SK-N-SH treated with all-trans-retinoic acid at 6 μM for 48 hours (cell line): ENCODE measurements at regions not wholly inside any gene's neighbourhood (a gene's known extent, or its start where the extent isn't known, plus 50 kb on each side); places are given as distances from the start of the nearest gene placed in this dataset.
A peak's percentile ranks its signal among the peaks of the same experiment; 100 is the strongest.

ENCODE experiments used
- ATAC-seq: fragments of 200-7000 bp; cut with Tn5 transposase; 3 replicates; pipeline ENCODE4 v1.9.1; 2020; ENCODE audit warnings: mild to moderate bottlenecking, moderate library complexity
- ARNTL ChIP-seq: fragments of 450-650 bp; formaldehyde crosslinking; IDR thresholded peaks from 2 replicates; pipeline ENCODE4 v1.5.0; 2020; ENCODE audit warnings: low read depth, mild to moderate bottlenecking, moderate library complexity, borderline replicate concordance
- BACH2 ChIP-seq: fragments of 250-450 bp; sonication (Bioruptor Pico); IDR thresholded peaks from 2 replicates; pipeline ENCODE4 v1.9.0; 2021; ENCODE audit warnings: mild to moderate bottlenecking, borderline replicate concordance
- CSDC2 ChIP-seq: fragments of 250-450 bp; sonication (Bioruptor Pico); IDR thresholded peaks from 2 replicates; pipeline ENCODE4 v1.5.0; 2020; ENCODE audit warnings: mild to moderate bottlenecking, moderate library complexity
- ESRRG ChIP-seq: fragments of 250-450 bp; sonication (Bioruptor Pico); IDR thresholded peaks from 2 replicates; pipeline ENCODE4 v1.6.1; 2021; ENCODE audit warnings: mild to moderate bottlenecking
- GLIS3 ChIP-seq: fragments of 250-450 bp; sonication (Bioruptor Pico); IDR thresholded peaks from 2 replicates; pipeline ENCODE4 v1.5.0; 2020; ENCODE audit warnings: mild to moderate bottlenecking, moderate library complexity
- ISL1 ChIP-seq: fragments of 250-450 bp; sonication (Bioruptor Pico); IDR thresholded peaks from 2 replicates; pipeline ENCODE4 v2.1.2; 2022; ENCODE audit warnings: mild to moderate bottlenecking, moderate library complexity
- OSR1 ChIP-seq: fragments of 250-450 bp; sonication (Bioruptor Pico); IDR thresholded peaks from 2 replicates; pipeline ENCODE4 v1.8.0; 2022; ENCODE audit warnings: moderate library complexity, mild to moderate bottlenecking, inconsistent platforms
- PPARA ChIP-seq: fragments of 250-450 bp; sonication (Bioruptor Pico); IDR thresholded peaks from 2 replicates; pipeline ENCODE4 v1.5.0; 2020; ENCODE audit warnings: mild to moderate bottlenecking, borderline replicate concordance
- RARB ChIP-seq: fragments of 250-450 bp; sonication (Bioruptor Pico); IDR thresholded peaks from 2 replicates; pipeline ENCODE4 v1.8.0; 2021; ENCODE audit warnings: mild to moderate bottlenecking, moderate library complexity
- SNAI2 ChIP-seq: fragments of 250-450 bp; sonication (Bioruptor Pico); IDR thresholded peaks from 2 replicates; pipeline ENCODE4 v1.5.0; 2020; ENCODE audit warnings: mild to moderate bottlenecking, moderate library complexity
- TCF4 ChIP-seq: fragments of 250-450 bp; sonication (Bioruptor Pico); IDR thresholded peaks from 2 replicates; pipeline ENCODE4 v1.8.0; 2021; ENCODE audit warnings: mild to moderate bottlenecking, moderate library complexity, borderline replicate concordance
- TOX ChIP-seq: fragments of 250-450 bp; sonication (Bioruptor Pico); IDR thresholded peaks from 2 replicates; pipeline ENCODE4 v1.8.0; 2021; ENCODE audit warnings: mild to moderate bottlenecking, moderate library complexity, borderline replicate concordance
- ZC3H10 ChIP-seq: fragments of 250-450 bp; sonication (Bioruptor Pico); IDR thresholded peaks from 2 replicates; pipeline ENCODE4 v1.5.1; 2021; ENCODE audit warnings: mild to moderate bottlenecking, moderate library complexity
- ZFP3 ChIP-seq: fragments of 250-450 bp; sonication (Bioruptor Pico); IDR thresholded peaks from 2 replicates; pipeline ENCODE4 v1.5.0; 2020; ENCODE audit warnings: mild to moderate bottlenecking, moderate library complexity
- ZFP30 ChIP-seq: fragments of 450-650 bp; formaldehyde crosslinking; IDR thresholded peaks from 2 replicates; pipeline ENCODE4 v1.5.0; 2022; ENCODE audit warnings: mild to moderate bottlenecking, moderate library complexity
- ZNF565 ChIP-seq: fragments of 450-650 bp; formaldehyde crosslinking; conservative IDR thresholded peaks from 2 replicates; pipeline ENCODE4 v1.5.0; 2020; ENCODE audit warnings: low read depth, mild to moderate bottlenecking, moderate library complexity
- ZNF70 ChIP-seq: fragments of 450-650 bp; formaldehyde crosslinking; IDR thresholded peaks from 2 replicates; pipeline ENCODE4 v1.5.0; 2020; ENCODE audit warnings: mild to moderate bottlenecking, moderate library complexity
- ZNF8 ChIP-seq: fragments of 450-650 bp; formaldehyde crosslinking; IDR thresholded peaks from 2 replicates; pipeline ENCODE4 v1.5.0; 2020; ENCODE audit warnings: mild to moderate bottlenecking, moderate library complexity
- TF ChIP-seq, protein P1 (sequence below): fragments of 250-450 bp; sonication (Bioruptor Pico); IDR thresholded peaks from 2 replicates; pipeline ENCODE4 v1.8.0; 2020; ENCODE audit warnings: mild to moderate bottlenecking, moderate library complexity, borderline replicate concordance
- TF ChIP-seq, protein P2 (sequence below): fragments of 250-450 bp; sonication (Bioruptor Pico); IDR thresholded peaks from 2 replicates; pipeline ENCODE4 v1.5.1; 2021; ENCODE audit warnings: mild to moderate bottlenecking, moderate library complexity
- TF ChIP-seq, protein P3 (sequence below): fragments of 250-450 bp; sonication (Bioruptor Pico); IDR thresholded peaks from 2 replicates; pipeline ENCODE4 v1.8.0; 2021; ENCODE audit warnings: low read depth, mild to moderate bottlenecking, moderate library complexity, borderline replicate concordance
- TF ChIP-seq, protein P4 (sequence below): fragments of 250-450 bp; sonication (Bioruptor Pico); IDR thresholded peaks from 2 replicates; pipeline ENCODE4 v1.5.0; 2020; ENCODE audit warnings: mild to moderate bottlenecking, moderate library complexity

DNA sequence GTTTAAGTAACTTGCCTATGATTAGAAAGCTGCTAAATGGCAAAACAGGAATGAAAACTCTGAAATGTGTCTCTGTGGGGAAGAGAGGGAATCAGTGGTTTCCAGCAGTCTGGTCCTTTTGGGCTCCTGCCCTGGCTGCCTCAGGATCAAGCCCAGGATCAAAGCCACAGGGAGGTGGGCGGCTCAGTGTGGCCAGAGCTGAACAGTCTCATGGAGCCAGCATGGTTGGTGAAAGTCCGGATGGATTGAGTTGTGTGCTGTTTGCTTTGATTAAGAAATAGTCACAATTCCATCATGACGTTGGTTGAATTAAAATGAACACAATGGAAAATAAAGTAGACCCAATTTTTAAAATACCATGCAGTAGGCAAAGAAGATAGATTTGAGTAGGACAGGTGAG, 344.2 kb downstream of the LPIN1 start:
- ATAC-seq: no peak
- TF ChIP-seq CSDC2 (CRISPR knock-in tag) (no peak), ZNF70 (no peak), GLIS3 (CRISPR knock-in tag) (no peak), ZNF8 (CRISPR knock-in tag) (no peak), PPARA (no peak), BACH2 (CRISPR knock-in tag) (no peak), OSR1 (CRISPR knock-in tag) (no peak), ZC3H10 (CRISPR knock-in tag) (no peak), TOX (CRISPR knock-in tag) (no peak), RARB (CRISPR knock-in tag) (no peak), SNAI2 (CRISPR knock-in tag) (no peak), ZNF565 (CRISPR knock-in tag) (no peak), ZFP30 (no peak), ZFP3 (CRISPR knock-in tag) (no peak), ARNTL (no peak), ISL1 (CRISPR knock-in tag) (no peak), ESRRG (no peak), TCF4 (CRISPR knock-in tag) (no peak)
- TF ChIP-seq, protein P1, sequence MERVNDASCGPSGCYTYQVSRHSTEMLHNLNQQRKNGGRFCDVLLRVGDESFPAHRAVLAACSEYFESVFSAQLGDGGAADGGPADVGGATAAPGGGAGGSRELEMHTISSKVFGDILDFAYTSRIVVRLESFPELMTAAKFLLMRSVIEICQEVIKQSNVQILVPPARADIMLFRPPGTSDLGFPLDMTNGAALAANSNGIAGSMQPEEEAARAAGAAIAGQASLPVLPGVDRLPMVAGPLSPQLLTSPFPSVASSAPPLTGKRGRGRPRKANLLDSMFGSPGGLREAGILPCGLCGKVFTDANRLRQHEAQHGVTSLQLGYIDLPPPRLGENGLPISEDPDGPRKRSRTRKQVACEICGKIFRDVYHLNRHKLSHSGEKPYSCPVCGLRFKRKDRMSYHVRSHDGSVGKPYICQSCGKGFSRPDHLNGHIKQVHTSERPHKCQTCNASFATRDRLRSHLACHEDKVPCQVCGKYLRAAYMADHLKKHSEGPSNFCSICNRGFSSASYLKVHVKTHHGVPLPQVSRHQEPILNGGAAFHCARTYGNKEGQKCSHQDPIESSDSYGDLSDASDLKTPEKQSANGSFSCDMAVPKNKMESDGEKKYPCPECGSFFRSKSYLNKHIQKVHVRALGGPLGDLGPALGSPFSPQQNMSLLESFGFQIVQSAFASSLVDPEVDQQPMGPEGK (CRISPR knock-in tag): no peak
- TF ChIP-seq, protein P2, sequence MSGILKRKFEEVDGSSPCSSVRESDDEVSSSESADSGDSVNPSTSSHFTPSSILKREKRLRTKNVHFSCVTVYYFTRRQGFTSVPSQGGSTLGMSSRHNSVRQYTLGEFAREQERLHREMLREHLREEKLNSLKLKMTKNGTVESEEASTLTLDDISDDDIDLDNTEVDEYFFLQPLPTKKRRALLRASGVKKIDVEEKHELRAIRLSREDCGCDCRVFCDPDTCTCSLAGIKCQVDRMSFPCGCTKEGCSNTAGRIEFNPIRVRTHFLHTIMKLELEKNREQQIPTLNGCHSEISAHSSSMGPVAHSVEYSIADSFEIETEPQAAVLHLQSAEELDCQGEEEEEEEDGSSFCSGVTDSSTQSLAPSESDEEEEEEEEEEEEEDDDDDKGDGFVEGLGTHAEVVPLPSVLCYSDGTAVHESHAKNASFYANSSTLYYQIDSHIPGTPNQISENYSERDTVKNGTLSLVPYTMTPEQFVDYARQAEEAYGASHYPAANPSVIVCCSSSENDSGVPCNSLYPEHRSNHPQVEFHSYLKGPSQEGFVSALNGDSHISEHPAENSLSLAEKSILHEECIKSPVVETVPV: no peak

DNA sequence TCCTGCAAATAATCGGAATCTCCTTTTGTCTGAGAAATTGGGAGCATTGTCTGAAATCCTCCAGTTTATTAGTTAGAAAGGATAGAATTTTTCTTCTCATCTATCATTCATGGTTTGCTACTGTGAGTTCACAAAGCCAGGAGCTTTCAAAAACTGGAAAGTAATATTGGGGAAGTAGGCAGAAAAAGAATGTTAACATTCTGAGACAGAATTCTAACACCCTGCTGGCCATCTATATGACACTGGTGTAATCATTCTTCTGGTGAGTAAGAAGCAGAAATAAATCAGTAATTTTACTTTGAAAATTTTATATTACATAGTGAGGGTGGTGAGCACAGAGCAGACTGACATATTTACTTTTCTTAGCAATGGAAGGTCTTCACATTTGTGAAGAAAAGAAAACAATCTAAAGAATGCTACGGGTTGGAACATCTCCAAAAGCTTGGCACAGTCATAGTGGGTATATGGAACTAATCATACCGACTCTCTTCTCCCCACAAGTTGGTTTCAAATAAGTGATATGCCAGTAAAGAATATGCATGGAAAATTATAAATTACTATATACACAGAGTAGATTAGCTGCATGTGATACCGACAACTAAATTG, 344.9 kb downstream of the LPIN1 start:
- TF ChIP-seq ZFP30: peak; percentile 55; the same call in 1 of the 2 replicates
- no peak for TF ChIP-seq RARB (CRISPR knock-in tag)
- no peak for TF ChIP-seq CSDC2 (CRISPR knock-in tag)
- TF ChIP-seq, protein P3, sequence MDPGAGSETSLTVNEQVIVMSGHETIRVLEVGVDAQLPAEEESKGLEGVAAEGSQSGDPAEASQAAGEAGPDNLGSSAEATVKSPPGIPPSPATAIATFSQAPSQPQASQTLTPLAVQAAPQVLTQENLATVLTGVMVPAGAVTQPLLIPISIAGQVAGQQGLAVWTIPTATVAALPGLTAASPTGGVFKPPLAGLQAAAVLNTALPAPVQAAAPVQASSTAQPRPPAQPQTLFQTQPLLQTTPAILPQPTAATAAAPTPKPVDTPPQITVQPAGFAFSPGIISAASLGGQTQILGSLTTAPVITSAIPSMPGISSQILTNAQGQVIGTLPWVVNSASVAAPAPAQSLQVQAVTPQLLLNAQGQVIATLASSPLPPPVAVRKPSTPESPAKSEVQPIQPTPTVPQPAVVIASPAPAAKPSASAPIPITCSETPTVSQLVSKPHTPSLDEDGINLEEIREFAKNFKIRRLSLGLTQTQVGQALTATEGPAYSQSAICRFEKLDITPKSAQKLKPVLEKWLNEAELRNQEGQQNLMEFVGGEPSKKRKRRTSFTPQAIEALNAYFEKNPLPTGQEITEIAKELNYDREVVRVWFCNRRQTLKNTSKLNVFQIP: no peak
- no peak for TF ChIP-seq ZNF565 (CRISPR knock-in tag)
- TF ChIP-seq ZFP3 (CRISPR knock-in tag): no peak
- TF ChIP-seq, protein P2: no peak
- no peak for TF ChIP-seq OSR1 (CRISPR knock-in tag)
- no peak for TF ChIP-seq SNAI2 (CRISPR knock-in tag)
- TF ChIP-seq ISL1 (CRISPR knock-in tag): 0 out of 2 replicates have a peak, but pooled peaks have one; percentile 21
- no peak for TF ChIP-seq GLIS3 (CRISPR knock-in tag)
- peak; percentile 93 for ATAC-seq

DNA sequence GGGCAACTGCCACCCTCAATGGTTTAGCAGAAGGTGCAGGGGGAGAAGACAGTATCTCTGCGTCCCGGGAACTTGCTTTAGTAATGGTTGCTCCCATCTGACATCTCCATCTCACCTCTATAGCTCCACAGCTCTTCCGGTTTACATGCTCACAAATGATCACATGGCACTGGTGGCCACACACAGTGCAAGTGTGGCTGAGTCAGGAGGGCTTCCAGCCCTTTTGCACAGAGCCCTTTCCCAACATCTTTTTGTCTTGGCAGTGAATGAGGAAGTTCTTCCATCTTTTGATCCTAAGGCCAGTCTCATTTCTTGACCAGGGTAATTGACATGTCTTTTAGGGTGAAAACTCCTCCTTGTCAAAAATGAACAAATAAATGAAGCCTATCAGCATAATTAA, 347.7 kb downstream of the LPIN1 start:
- ATAC-seq: no peak
- TF ChIP-seq SNAI2 (CRISPR knock-in tag) (no peak), ZC3H10 (CRISPR knock-in tag) (no peak), ARNTL (no peak), PPARA (no peak), ISL1 (CRISPR knock-in tag) (no peak), ZNF565 (CRISPR knock-in tag) (no peak), ZFP3 (CRISPR knock-in tag) (no peak), ZNF8 (CRISPR knock-in tag) (no peak), TCF4 (CRISPR knock-in tag) (no peak), RARB (CRISPR knock-in tag) (no peak), OSR1 (CRISPR knock-in tag) (no peak), ZNF70 (no peak)
- TF ChIP-seq, protein P3: no peak
- TF ChIP-seq, protein P2: no peak
- TF ChIP-seq, protein P4, sequence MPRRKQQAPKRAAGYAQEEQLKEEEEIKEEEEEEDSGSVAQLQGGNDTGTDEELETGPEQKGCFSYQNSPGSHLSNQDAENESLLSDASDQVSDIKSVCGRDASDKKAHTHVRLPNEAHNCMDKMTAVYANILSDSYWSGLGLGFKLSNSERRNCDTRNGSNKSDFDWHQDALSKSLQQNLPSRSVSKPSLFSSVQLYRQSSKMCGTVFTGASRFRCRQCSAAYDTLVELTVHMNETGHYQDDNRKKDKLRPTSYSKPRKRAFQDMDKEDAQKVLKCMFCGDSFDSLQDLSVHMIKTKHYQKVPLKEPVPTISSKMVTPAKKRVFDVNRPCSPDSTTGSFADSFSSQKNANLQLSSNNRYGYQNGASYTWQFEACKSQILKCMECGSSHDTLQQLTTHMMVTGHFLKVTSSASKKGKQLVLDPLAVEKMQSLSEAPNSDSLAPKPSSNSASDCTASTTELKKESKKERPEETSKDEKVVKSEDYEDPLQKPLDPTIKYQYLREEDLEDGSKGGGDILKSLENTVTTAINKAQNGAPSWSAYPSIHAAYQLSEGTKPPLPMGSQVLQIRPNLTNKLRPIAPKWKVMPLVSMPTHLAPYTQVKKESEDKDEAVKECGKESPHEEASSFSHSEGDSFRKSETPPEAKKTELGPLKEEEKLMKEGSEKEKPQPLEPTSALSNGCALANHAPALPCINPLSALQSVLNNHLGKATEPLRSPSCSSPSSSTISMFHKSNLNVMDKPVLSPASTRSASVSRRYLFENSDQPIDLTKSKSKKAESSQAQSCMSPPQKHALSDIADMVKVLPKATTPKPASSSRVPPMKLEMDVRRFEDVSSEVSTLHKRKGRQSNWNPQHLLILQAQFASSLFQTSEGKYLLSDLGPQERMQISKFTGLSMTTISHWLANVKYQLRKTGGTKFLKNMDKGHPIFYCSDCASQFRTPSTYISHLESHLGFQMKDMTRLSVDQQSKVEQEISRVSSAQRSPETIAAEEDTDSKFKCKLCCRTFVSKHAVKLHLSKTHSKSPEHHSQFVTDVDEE (CRISPR knock-in tag): no peak
